ENCODE measurements at regions not wholly inside any gene's neighbourhood (a gene's known extent, or its start where the extent isn't known, plus 50 kb on each side); places are given as distances from the start of the nearest gene placed in this dataset.

GRCh38 chr15:81685237-81685636 is 311.2 kb upstream of the TMC3 start:
- TF ChIP-seq CTCF (IDR thresholded peaks at IDR 0.05) (no peak), EZH2 (IDR thresholded peaks at IDR 0.05) (no peak), EZH2phosphoT487 (IDR thresholded peaks at IDR 0.05) (no peak)

Data from neural progenitor cell (in vitro differentiated cells).